HepG2 (cell line): ENCODE measurements at regions not wholly inside any gene's neighbourhood (a gene's known extent, or its start where the extent isn't known, plus 50 kb on each side); places are given as distances from the start of the nearest gene placed in this dataset.

Experiments used
- EP300 ChIP-seq, 3 experiments: sonication (generic) in 1 of 3; formaldehyde crosslinking in 1 of 3; IDR thresholded peaks; 2 replicates each; pipeline versions ENCODE4 v1.5.1 to v1.6.1; 2011 to 2020; ENCODE audit warnings: low read depth in 2 of 3, low read length in 2 of 3, borderline replicate concordance in 1 of 3, improper control_type of control experiment in 1 of 3, mild to moderate bottlenecking in 1 of 3, missing genetic modification reagents in 1 of 3, moderate library complexity in 1 of 3
- HOXA9 ChIP-seq: sonication (generic); formaldehyde crosslinking; IDR thresholded peaks from 2 replicates; pipeline ENCODE4 v1.8.1; 2022; ENCODE audit warnings: missing genetic modification reagents, mild to moderate bottlenecking, moderate library complexity, borderline replicate concordance
- RFXAP ChIP-seq: sonication (generic); formaldehyde crosslinking; IDR thresholded peaks from 2 replicates; pipeline ENCODE4 v1.4.0; 2020; ENCODE audit warnings: missing genetic modification reagents, borderline replicate concordance
- ZNF609 ChIP-seq: sonication (generic); formaldehyde crosslinking; IDR thresholded peaks from 2 replicates; pipeline ENCODE4 v1.4.0; 2020; ENCODE audit warnings: mild to moderate bottlenecking, missing genetic modification reagents, borderline replicate concordance

- TF ChIP-seq RFXAP (CRISPR knock-in tag) (no peak), EP300 (IDR thresholded peaks at IDR 0.05; ENCODE audit: low read depth in 2 of 2, low read length in 2 of 2) (no peak), EP300 (CRISPR knock-in tag; IDR thresholded peaks at IDR 0.05; ENCODE audit: borderline replicate concordance) (no peak), ZNF609 (CRISPR knock-in tag) (no peak), HOXA9 (CRISPR knock-in tag) (no peak)
These were observed 71.7 kb upstream of the EIF3M start for GRCh38 chr11:32511926-32512325.
